GM20000 (cell line): ENCODE measurements at regions not wholly inside any gene's neighbourhood (a gene's known extent, or its start where the extent isn't known, plus 50 kb on each side); places are given as distances from the start of the nearest gene placed in this dataset.

ENCODE experiments used
- DNase-seq: peaks from one replicate; pipeline ENCODE4 v3.0.0; 2012; ENCODE audit warnings: low spot score
- CTCF ChIP-seq: IDR thresholded peaks from 2 replicates; pipeline ENCODE4 v1.5.1; 2012; ENCODE audit warnings: mild to moderate bottlenecking, control low read depth; ENCODE audit errors: extremely low read depth, missing control alignments

GRCh38 chr4:74642006-74642405, 152.3 kb downstream of the BTC start:
- no peak for TF ChIP-seq CTCF
- DNase-seq, result no peak

- no peak for DNase-seq
- no peak for TF ChIP-seq CTCF
Observed at GRCh38 chr4:74649193-74649592, 145.1 kb downstream of the BTC start.

DNA sequence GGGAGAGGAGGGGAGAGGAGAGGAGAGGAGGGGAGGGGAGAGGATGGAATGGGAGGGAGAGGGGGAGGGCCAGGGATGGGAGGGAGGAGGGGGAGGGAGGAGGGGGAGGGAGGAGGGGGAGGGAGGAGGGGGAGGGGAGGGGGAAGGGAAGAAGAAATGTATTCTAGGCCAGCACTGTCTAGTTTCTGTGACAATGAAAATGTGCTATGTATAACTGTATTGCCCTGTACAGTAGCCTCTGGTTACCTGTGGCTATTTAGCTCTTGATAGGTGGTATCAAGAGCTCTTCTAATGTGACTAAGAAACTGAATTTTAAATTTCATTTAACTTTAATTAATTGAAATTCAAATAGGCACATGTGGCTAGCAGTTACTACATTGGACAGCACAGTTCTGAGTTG, 143.1 kb downstream of the BTC start:
- no peak for TF ChIP-seq CTCF
- DNase-seq, result no peak

DNA sequence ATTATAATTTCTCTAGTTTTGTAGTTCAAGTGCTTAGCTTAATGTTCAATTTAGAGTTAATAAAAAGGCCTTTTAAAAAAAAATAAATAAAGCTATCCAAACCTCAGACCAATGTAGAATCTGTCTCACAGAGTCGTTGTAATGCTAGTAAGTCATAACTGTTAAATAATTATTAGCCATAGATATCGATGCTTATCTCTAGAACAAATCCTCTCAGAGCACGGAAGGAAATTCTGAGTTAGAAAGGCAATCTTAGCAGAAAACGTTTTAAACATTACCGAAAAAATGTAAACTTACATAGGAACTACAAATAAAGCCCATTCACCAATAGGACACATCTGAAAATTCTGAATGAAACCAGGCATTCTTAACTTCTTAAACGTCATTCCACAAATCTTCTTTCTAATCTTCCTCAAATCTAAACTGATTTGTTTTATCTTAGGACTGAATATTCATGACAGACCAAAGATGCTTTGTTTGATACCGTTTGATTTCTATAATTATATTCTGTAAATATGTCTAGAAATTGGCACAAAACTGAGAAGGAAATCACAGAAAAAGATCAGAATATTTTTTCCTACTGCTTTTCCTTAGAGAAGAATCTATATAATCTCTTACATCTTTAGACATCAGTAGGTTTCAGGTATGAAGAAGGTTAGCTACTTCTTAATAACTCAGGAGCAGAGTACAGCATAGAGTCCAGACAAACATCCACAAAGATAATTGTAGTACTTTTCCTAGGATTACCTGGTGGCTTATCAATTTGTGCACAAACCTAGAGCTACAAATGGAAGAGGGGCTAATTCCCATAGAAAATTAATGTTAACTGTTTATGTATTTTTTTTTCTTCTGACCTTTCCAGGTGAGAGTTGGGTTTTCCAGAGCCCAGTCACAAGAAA, 140.7 kb downstream of the BTC start:
- no peak for TF ChIP-seq CTCF
- no peak for DNase-seq

GRCh38 chr4:74654230-74654681, 140.1 kb downstream of the BTC start:
- no peak for DNase-seq
- TF ChIP-seq CTCF, result no peak

DNA sequence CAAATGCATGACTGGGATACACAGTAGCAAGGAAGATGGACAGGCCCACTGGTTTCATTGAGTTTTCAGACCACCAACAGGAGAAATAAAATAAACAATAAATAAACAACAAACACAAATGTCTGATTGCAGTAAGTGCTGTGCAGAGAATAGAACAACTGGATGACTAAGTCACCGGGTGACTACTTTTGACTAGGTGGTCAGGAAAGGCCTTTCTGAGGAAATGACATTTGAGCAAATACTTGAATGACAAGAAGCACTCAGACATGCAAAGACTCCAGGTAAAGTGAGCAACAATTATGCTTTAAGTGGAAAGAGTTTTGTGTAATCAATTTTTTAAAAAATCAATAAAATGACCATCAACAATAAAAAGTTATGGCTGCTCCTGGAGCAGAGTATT, 137.7 kb downstream of the BTC start:
- no peak for TF ChIP-seq CTCF
- DNase-seq, result no peak

- no peak for TF ChIP-seq CTCF
- no peak for DNase-seq
Observed at GRCh38 chr4:74658116-74658515, 136.2 kb downstream of the BTC start.
